ENCODE measurements at regions not wholly inside any gene's neighbourhood (a gene's known extent, or its start where the extent isn't known, plus 50 kb on each side); places are given as distances from the start of the nearest gene placed in this dataset.
"Not testable (repeated sequence)": the region's sequence is repeated elsewhere in the genome, so short reads cannot be mapped to it uniquely, and the experiment has no call there.

DNA sequence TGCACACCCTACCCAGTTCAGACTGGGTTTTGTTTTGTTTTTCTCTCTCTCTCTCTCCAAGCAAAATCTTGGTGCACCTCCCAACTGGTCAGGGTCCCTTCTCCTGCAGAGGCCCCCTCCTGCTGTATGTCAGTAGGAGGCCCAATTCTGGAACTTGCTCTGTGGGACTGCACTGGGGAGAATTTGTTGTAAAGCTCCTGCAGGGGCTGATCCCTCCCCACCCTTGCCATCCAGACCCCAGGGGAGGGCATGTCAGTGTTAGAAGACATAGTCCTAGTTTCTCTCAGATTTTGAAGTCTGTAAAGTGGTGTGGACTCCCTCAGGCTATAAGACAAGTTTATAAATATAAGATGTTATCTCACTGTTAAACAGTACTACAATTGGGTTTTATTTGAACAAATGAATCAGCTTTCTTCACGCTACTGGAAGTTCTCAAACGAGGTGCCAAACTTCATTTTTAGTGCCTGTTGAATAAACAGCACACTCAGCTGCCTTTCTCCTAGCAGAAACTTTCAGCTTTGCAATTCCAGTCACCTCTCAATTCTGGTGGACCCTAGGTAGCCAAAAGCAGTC, 88.6 kb upstream of the FRMPD3 start:
- H3K9me3 ChIP-seq: no peaks in the 10 kb centered on the region
- no peaks in the 10 kb centered on the region for H3K27me3 ChIP-seq
- intact Hi-C loops (cut with DNase I; ENCODE audit: low total_unique reads): no loop called here

DNA sequence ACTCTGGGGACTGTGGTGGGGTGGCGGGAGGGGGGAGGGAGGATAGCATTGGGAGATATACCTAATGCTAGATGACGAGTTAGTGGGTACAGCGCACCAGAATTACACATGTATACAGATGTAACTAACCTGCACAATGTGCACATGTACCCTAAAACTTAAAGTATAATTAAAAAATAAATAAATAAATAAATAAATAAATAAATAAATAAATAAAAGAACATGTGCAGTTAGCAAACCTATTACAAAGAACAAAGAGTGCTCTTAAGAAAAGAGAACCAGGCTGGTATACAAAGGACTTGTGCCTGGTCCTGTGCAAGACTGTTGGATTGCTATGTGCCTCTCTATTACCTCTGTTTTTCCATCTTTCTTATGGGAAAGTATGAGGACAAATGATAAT, 79.3 kb upstream of the FRMPD3 start:
- H3K27me3 ChIP-seq; intact Hi-C loops (cut with DNase I; ENCODE audit: low total_unique reads); H3K9me3 ChIP-seq; H3K4me1 ChIP-seq; DNase-seq; H3K4me3 ChIP-seq; H3K36me3 ChIP-seq (ENCODE audit: low read depth, missing control alignments); H3K27ac ChIP-seq: not testable (repeated sequence)
- WGBS, 2 donors: 97 to 100% methylated on average over 2 to 3 of the region's 3 CpGs

More for the DNA sequence above, 88.6 kb upstream of the FRMPD3 start:
- H3K4me3 ChIP-seq: no peak overlapping the region
- 67 to 81% methylated on average over 1 to 2 of the region's 2 CpGs for WGBS, 2 donors
- TF ChIP-seq, protein P1, sequence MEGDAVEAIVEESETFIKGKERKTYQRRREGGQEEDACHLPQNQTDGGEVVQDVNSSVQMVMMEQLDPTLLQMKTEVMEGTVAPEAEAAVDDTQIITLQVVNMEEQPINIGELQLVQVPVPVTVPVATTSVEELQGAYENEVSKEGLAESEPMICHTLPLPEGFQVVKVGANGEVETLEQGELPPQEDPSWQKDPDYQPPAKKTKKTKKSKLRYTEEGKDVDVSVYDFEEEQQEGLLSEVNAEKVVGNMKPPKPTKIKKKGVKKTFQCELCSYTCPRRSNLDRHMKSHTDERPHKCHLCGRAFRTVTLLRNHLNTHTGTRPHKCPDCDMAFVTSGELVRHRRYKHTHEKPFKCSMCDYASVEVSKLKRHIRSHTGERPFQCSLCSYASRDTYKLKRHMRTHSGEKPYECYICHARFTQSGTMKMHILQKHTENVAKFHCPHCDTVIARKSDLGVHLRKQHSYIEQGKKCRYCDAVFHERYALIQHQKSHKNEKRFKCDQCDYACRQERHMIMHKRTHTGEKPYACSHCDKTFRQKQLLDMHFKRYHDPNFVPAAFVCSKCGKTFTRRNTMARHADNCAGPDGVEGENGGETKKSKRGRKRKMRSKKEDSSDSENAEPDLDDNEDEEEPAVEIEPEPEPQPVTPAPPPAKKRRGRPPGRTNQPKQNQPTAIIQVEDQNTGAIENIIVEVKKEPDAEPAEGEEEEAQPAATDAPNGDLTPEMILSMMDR (IDR thresholded peaks at IDR 0.05): no peak
- TF ChIP-seq POLR2A (IDR thresholded peaks at IDR 0.05): no peak
- H3K36me3 ChIP-seq (ENCODE audit: low read depth, missing control alignments): no peaks in the 10 kb centered on the region
- H3K4me1 ChIP-seq: no peaks in the 10 kb centered on the region
- no peak for DNase-seq
- H3K27ac ChIP-seq: no peak overlapping the region

DNA sequence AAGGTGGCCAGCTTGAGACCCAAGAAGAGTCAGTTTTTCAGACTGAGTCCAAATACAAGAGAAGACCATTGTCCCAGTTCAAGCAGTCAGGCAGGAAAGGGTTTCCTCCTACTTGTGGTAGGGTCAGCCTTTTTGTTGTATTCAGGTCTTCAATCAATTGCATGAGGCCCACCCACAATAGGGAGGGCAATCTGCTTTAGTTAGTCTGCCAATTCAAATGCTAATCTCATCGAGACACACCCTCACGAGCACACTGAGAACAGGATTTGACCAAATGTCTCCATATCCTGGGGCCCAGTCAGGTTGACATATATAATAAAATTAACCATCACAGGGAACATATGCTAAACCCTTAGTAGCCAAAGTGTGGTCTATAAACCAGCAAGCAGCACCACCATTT, 75.3 kb upstream of the FRMPD3 start:
- intact Hi-C loops (cut with DNase I; ENCODE audit: low total_unique reads): no loop called here
- no peaks in the 10 kb centered on the region for H3K27me3 ChIP-seq
- no peak for DNase-seq
- H3K9me3 ChIP-seq: no peaks in the 10 kb centered on the region
- TF ChIP-seq, protein P1 (IDR thresholded peaks at IDR 0.05): no peak
- no peak for TF ChIP-seq POLR2A (IDR thresholded peaks at IDR 0.05)
- 41 to 60% methylated on average over 1 to 2 of the region's 2 CpGs for WGBS, 2 donors
- H3K27ac ChIP-seq: no peak overlapping the region
- H3K36me3 ChIP-seq (ENCODE audit: low read depth, missing control alignments): no peaks in the 10 kb centered on the region
- H3K4me1 ChIP-seq: no peaks in the 10 kb centered on the region
- no peak overlapping the region for H3K4me3 ChIP-seq

DNA sequence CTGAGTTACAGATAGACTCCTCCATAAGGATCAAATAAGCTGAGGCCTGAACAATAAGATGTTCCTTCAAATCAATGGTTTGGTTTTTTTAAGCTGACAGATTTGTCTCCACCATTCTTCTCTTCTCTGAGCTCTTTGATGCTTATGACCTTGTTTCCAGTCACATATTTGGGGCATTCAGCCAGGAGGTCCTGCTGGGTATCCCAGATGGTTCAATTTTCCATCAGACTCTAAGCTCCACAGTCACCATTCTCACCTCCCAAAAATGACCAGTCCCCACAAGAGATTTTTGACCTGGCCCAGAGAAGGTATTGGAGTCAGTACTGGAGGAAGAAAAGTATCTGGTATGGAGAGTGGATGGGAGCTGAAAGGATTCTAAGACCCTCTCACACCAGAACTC, 74.6 kb upstream of the FRMPD3 start:
- DNase-seq: no peak
- H3K4me3 ChIP-seq: no peak overlapping the region

DNA sequence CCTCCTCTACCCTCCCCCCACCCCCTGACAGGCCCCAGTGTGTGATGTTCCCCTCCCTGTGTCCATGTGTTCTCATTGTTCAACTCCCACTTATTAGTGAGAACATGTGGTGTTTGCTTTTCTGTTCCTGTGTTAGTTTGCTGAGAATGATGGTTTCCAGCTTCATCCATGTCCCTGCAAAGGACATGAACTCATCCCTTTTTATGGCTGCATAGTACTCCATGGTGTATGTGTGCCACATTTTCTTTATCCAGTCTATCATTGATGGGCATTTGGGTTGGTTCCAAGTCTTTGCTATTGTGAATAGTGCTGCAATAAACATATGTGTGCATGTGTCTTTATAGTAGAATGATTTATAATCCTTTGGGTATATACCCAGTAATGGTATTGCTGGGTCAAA, 73.3 kb upstream of the FRMPD3 start:
- H3K36me3 ChIP-seq (ENCODE audit: low read depth, missing control alignments); H3K27ac ChIP-seq; DNase-seq; H3K4me1 ChIP-seq; H3K9me3 ChIP-seq; intact Hi-C loops (cut with DNase I; ENCODE audit: low total_unique reads); H3K4me3 ChIP-seq; H3K27me3 ChIP-seq: not testable (repeated sequence)

More for the DNA sequence above, 74.6 kb upstream of the FRMPD3 start:
- Histone ChIP-seq H3K36me3 (ENCODE audit: low read depth, missing control alignments) (no peaks in the 10 kb centered on the region), H3K27ac (no peak overlapping the region), H3K27me3 (no peaks in the 10 kb centered on the region), H3K9me3 (no peaks in the 10 kb centered on the region), H3K4me1 (no peaks in the 10 kb centered on the region)
- no peak for TF ChIP-seq POLR2A (IDR thresholded peaks at IDR 0.05)
- TF ChIP-seq, protein P1 (IDR thresholded peaks at IDR 0.05): no peak
- intact Hi-C loops (cut with DNase I; ENCODE audit: low total_unique reads): no loop called here

DNA sequence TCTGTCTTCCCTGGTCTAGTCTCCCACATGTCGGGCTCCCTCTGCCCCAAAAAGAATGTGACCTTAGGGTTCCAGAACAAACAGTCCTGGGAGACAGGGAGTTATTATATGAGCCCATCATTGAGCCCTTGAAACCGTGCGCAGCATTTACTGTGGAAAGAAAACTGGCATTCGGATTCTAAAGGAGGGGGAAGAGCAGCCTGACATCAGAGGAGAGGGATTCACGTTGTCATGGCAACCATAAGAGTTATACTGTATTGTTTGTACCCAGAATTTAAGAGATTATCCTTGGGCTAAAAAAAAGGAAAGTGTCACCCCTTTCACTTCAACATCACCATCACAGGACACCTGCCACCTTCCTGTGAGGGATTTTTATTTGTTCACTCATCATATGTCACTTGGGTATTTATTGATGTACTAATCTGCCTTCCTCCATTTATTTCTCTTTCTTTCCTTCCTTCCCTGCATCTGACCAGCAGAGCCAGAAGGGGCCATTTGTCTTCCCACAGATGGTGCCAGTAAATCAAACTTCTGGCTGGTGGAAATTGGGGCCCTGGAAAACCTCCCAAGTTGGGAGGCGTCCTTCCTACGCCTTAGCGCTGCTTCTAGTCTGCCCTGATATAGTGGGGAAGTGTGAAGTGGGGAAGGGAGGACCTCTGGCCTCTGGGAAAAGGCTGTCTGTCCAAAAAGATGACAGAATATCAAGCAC, 64.9 kb upstream of the FRMPD3 start:
- intact Hi-C loops (cut with DNase I; ENCODE audit: low total_unique reads): no loop called here
- TF ChIP-seq, protein P1 (IDR thresholded peaks at IDR 0.05): no peak
- TF ChIP-seq POLR2A (IDR thresholded peaks at IDR 0.05): no peak
- Histone ChIP-seq H3K27me3 (no peaks in the 10 kb centered on the region), H3K4me3 (no peak overlapping the region), H3K9me3 (no peaks in the 10 kb centered on the region), H3K27ac (no peak overlapping the region), H3K36me3 (ENCODE audit: low read depth, missing control alignments) (no peaks in the 10 kb centered on the region), H3K4me1 (no peaks in the 10 kb centered on the region)
- WGBS, 2 donors: 32 to 57% methylated on average over 6 to 8 of the region's 8 CpGs
- DNase-seq: no peak
